ENCODE measurements at regions not wholly inside any gene's neighbourhood (a gene's known extent, or its start where the extent isn't known, plus 50 kb on each side); places are given as distances from the start of the nearest gene placed in this dataset.

- TF ChIP-seq, protein P1, sequence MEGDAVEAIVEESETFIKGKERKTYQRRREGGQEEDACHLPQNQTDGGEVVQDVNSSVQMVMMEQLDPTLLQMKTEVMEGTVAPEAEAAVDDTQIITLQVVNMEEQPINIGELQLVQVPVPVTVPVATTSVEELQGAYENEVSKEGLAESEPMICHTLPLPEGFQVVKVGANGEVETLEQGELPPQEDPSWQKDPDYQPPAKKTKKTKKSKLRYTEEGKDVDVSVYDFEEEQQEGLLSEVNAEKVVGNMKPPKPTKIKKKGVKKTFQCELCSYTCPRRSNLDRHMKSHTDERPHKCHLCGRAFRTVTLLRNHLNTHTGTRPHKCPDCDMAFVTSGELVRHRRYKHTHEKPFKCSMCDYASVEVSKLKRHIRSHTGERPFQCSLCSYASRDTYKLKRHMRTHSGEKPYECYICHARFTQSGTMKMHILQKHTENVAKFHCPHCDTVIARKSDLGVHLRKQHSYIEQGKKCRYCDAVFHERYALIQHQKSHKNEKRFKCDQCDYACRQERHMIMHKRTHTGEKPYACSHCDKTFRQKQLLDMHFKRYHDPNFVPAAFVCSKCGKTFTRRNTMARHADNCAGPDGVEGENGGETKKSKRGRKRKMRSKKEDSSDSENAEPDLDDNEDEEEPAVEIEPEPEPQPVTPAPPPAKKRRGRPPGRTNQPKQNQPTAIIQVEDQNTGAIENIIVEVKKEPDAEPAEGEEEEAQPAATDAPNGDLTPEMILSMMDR (IDR thresholded peaks at IDR 0.05), result no peak
- TF ChIP-seq EZH2phosphoT487 (IDR thresholded peaks at IDR 0.05), result no peak
Measured at GRCh38 chr4:35559559-35560365, 684.6 kb downstream of the ARAP2 start.

All from neural progenitor cell (in vitro differentiated cells).